ENCODE measurements at regions not wholly inside any gene's neighbourhood (a gene's known extent, or its start where the extent isn't known, plus 50 kb on each side); places are given as distances from the start of the nearest gene placed in this dataset.
A peak's percentile ranks its signal among the peaks of the same experiment; 100 is the strongest.

DNA sequence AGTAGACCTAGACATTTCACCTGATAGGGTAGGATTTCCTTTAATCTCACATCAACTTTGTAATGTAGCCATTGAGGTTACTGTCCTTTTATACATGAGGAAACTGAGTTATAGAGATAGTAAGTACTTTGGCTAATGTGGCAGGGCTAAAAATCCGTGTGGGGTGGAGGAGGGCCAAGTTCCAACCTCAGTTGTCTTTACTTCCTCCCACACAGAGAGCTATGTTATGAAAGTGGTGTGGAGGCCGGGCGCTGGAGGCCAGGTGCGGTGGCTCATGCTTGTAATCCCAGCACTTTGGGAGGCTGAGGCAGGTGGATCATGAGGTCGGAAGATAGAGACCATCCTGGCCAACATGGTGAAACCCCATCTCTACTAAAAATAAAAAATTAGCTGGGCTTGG is 173.3 kb downstream of the PALM2AKAP2 start:
- no peak for DNase-seq

GRCh38 chr9:109953813-109954497 is 174.0 kb downstream of the PALM2AKAP2 start:
- no peak for DNase-seq

- DNase-seq, result no peak
These were observed 176.9 kb downstream of the PALM2AKAP2 start for GRCh38 chr9:109956717-109957440.

GRCh38 chr9:109959679-109960078 is 179.7 kb downstream of the PALM2AKAP2 start:
- DNase-seq, result no peak

- DNase-seq, result no peak
These were observed 181.6 kb downstream of the PALM2AKAP2 start for GRCh38 chr9:109961626-109962025.

DNA sequence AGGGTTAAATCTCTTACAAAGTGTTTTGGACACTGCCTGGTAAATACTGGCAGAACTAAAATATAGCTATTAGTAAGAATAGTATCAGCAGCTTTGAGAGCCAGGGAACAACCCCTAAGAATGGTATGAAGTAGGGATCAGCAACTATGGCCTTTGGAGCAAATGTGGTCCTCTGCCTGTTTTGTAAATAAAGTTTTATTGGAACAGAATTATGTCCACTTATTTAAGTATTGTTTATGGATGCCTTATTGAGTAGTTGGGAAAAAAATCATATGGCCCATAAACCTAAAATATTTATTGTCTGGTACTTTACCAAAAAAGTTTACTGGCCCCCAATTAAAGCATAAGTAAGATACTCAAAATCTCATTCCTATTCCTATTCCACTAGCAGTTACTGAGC is 182.2 kb downstream of the PALM2AKAP2 start:
- DNase-seq, result no peak

DNA sequence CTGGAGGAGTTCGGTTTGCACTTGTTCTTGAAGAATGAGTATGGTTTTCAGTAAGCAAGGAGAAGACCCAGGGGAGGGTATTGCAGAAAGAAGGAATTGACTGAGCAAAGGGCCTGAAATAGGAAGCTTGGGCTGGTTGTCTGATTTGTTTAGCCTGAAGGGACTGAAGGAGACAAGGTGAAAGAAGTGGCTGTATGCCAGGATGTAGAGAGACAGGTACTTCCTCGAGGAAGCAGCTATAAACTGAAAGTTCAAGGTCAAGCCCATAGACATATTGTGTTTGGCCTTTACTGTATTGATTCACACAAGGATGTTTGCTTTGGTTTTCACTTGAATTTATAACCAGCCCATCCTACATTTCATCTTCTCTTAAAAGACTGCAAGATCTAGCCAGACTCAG is 183.1 kb downstream of the PALM2AKAP2 start:
- DNase-seq, result no peak

- no peak for DNase-seq
These were observed 186.8 kb downstream of the PALM2AKAP2 start for GRCh38 chr9:109966643-109967368.

DNA sequence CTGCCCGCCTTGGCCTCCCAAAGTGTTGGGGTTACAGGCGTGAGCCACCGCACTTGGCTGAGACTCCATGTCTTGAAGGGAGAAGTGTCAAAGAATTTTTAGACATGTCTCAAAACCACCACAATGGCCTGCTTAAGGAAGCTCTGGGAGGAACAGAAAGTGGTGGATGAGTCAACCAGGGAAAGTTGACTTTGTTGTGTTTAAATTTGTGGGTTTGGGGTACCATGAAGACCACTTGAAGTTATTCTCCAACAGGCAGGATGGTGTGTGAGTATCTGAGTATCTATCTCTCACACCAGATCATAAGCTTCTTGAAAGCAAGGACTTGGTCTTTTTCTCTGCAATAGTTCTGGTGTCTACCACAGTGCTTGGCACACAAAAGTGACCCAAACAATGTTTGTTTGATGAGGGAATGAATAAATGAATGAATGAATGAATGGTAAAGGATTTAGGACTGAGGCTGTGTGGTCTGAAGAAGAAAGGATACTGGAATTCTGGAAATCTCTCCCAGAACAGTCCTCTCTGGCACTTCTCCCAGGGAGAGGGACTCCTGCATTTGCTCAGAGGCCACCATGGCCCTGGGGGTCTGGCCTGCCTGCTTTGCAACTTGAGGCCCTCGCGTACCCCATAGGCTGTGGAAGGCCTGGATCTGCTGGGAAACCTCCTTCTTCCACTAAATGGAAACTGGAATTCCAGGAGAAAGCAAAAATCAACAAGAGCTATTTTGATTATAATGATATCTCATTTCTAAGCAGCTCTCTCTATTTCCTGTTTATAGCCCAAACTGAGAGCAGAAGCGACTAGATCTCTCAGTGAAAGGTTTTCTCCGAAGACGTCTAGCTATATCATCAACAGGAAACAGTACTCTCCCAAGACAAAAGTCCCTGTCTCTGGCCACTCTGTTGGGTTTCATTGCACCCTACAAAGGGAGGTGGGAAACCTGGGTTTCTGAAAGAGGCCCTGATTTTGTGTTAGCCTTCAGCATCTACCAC is 187.9 kb downstream of the PALM2AKAP2 start:
- DNase-seq, result no peak

GRCh38 chr9:109969011-109969410 is 189.0 kb downstream of the PALM2AKAP2 start:
- peak; percentile 27 for DNase-seq

DNA sequence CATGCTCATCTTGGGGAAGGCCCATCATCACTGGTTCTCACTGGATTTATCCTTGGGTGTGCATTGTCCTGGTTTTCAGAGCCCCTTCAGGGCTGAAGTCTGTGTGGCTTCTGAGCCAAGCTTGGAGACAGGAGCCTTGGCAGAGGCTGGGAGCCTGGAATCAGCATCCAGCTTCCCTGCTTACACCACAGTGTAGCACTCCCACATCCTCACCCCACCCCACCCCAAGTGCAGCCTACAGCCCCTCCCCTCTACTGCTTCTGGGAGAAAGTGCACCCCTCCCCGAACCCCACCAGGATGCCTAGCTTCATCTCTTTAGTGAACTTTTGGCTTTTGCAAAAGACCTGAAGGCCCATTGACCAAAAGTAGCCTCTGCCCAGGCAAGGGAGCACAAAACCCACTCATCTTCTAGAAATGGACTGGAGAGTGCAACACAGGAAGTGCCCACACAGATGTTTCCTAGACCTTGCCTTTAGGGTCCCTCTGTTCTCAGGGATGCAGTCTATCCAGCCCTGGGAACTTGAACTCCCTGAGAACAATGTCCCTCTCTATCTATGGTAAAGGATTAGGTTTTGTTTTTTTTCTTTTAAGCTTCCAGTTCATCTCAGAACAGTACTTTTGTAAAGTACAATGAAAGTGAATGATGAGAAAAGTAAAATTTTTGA is 189.7 kb downstream of the PALM2AKAP2 start:
- no peak for DNase-seq

DNA sequence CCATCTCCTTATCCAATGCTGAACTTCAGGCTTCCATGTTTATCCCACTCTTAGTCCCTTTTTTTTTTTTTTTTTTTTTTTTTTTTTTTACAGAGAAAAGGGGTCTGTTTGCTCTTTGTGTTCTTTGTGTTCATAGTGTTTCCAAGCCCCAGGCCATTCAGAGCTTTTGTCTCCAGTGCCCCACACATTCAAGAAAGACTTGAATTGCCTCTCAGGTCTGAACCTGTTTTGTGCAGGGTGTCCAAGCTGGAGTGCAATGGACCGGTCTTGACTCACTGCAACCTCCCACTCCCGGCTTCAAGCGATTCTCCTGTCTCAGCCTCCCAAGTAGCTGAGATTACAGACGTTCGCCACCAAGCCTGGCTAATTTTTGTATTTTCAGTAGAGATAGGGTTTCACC is 191.2 kb downstream of the PALM2AKAP2 start:
- DNase-seq, result no peak

- DNase-seq, result no peak
These were observed 192.3 kb downstream of the PALM2AKAP2 start for GRCh38 chr9:109972026-109972882.

DNA sequence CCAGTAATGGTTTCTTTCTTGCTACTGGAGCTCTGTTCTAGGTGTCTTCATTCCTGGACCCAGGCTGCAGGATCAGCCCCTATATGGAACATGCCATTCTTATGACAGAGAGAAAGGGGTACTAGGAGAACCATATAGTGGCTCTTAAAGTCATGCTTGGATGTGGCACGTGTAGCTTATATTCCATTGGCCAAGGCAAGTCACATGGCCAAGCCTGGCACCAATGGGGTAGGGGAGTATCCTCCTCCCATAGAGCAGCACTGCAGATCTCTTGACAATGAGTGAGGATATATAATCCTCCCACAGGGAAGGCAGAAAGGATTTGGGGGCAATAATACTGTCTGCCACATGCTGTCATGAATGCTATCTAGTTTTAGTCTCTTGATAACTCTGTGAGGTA is 193.3 kb downstream of the PALM2AKAP2 start:
- no peak for DNase-seq

GRCh38 chr9:109974143-109974917 is 194.3 kb downstream of the PALM2AKAP2 start:
- no peak for DNase-seq

DNA sequence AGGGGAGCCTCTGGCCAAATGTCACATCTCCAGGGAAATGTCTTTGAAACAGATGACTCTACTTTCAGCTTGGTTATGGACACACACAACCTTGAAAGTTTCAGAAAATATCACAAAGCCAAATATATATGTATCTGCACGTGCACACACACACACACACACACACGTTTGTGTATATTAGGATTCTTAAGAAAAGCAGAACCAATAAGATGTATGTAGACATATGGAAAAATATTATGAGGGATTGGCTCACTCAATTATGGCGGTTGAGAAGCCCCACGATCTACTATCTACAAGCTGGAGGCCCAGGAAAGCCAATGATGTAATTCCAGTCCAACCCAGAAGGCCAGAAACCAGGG is 194.9 kb downstream of the PALM2AKAP2 start:
- no peak for DNase-seq

GRCh38 chr9:109975574-109976295 is 195.7 kb downstream of the PALM2AKAP2 start:
- DNase-seq, result peak; percentile 17

DNA sequence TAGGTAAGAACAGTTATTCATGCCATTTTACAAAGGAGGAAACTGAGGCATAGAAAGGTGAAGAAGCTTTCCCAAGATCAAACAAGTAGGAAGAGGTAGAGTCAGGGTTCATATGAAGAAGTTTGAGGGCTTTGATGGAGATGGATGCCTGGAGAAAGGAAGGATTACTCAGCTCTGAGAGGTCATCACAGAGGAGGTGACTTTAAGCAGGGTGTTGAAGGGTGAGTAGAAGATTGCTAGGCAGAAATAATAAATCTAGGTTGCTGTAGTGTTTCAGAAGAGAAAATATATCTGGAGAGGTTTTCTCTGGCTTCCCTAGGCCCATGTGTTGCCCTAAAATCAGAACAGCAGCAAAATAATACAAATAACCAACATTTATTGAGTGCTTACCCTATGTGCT is 196.3 kb downstream of the PALM2AKAP2 start:
- no peak for DNase-seq

- no peak for DNase-seq
These were observed 197.5 kb downstream of the PALM2AKAP2 start for GRCh38 chr9:109977521-109977920.

- DNase-seq, result no peak
These were observed 201.1 kb downstream of the PALM2AKAP2 start for GRCh38 chr9:109981091-109981490.
